HepG2 (cell line): ENCODE measurements at regions not wholly inside any gene's neighbourhood (a gene's known extent, or its start where the extent isn't known, plus 50 kb on each side); places are given as distances from the start of the nearest gene placed in this dataset.

Source experiments
- ATAC-seq: fragments of 200-7000 bp; cut with Tn5 transposase; 3 replicates; pipeline ENCODE4 v1.9.1; 2020; ENCODE audit warnings: mild to moderate bottlenecking, moderate library complexity
- BruUV-seq: library from RNA; stranded (reverse); fragments of 400-500 nt; replicated peaks from 2 replicates; lab custom pipeline; 2021; lab: Mats Ljungman, UMichigan
- CTCF ChIA-PET: fragments of 300-600 bp; formaldehyde crosslinking; extraction: SDS; loops from one replicate; lab custom pipeline; 2021; ENCODE audit warnings: low total read pairs, inconsistent platforms, low intra/inter-chr PET ratio; lab: Yijun Ruan, JAX
- POLR2A ChIA-PET: fragments of 350-600 bp; sonication (Branson Sonifier 250); formaldehyde crosslinking; loops from one replicate; lab custom pipeline; 2020; ENCODE audit warnings: antibody characterized with exemption, inconsistent platforms; lab: Yijun Ruan, JAX
- DNase-seq: peaks from one replicate; pipeline ENCODE4 v3.0.0-alpha.2; 2015; ENCODE audit warnings: low spot score
- FAIRE-seq: peaks from 3 replicates; lab custom pipeline; 2011; peaks lifted over from hg19 to GRCh38; lab: Jason Lieb, UNC
- H2AFZ ChIP-seq: one replicate; pipeline ENCODE4 v1.6.1; 2011; ENCODE audit warnings: low read length, inconsistent platforms
- H3K27ac ChIP-seq: fragments of 300-600 bp; 3 replicates; pipeline ENCODE4 v1.8.0; 2011; ENCODE audit warnings: mixed run types, mild to moderate bottlenecking, mixed read lengths, low read length, inconsistent platforms; ENCODE audit not compliant: insufficient read depth; ENCODE audit errors: extremely low read length
- H3K27me3 ChIP-seq, 2 experiments: fragments of 200-600 bp in 1 of 2; 2 replicates in 1 of 2; 3 replicates in 1 of 2; pipeline versions ENCODE4 v1.6.0 to v1.8.0; 2011; ENCODE audit warnings: low read length in 2 of 2, mild to moderate bottlenecking in 2 of 2, moderate library complexity in 2 of 2, inconsistent platforms in 1 of 2; ENCODE audit not compliant: insufficient read depth in 2 of 2, control insufficient read depth in 1 of 2
- H3K36me3 ChIP-seq, 2 experiments: fragments of 200-600 bp in 1 of 2; replicated peaks in 1 of 2; 2 replicates in 1 of 2; 3 replicates in 1 of 2; pipeline versions ENCODE4 v1.5.1 to v1.8.0; 2011; ENCODE audit warnings: low read length in 2 of 2, inconsistent platforms in 1 of 2; ENCODE audit not compliant: insufficient read depth in 2 of 2, control insufficient read depth in 1 of 2
- H3K4me1 ChIP-seq: 2 replicates; pipeline ENCODE4 v1.5.1; 2012; ENCODE audit warnings: low read length, inconsistent platforms; ENCODE audit not compliant: insufficient read depth
- H3K4me2 ChIP-seq: 2 replicates; pipeline ENCODE4 v1.6.0; 2011; ENCODE audit warnings: low read depth, low read length, inconsistent platforms
- H3K4me3 ChIP-seq, 3 experiments: fragments of 200-600 bp in 1 of 3; sonication (generic), shearing (Covaris generic) in 1 of 3; replicated peaks in 1 of 3; 2 replicates each; pipeline ENCODE4 v1.5.1; 2011 to 2016; ENCODE audit warnings: low read length in 3 of 3, inconsistent platforms in 2 of 3, low read depth in 2 of 3, mild to moderate bottlenecking in 2 of 3, control low read depth in 1 of 3, mixed read lengths in 1 of 3; ENCODE audit not compliant: insufficient read depth in 1 of 3
- H3K79me2 ChIP-seq: one replicate; pipeline ENCODE4 v1.6.1; 2011; ENCODE audit warnings: low read length, inconsistent platforms; ENCODE audit not compliant: insufficient read depth
- H3K9ac ChIP-seq: 2 replicates; pipeline ENCODE4 v1.6.0; 2011; ENCODE audit warnings: mild to moderate bottlenecking, low read depth, low read length, inconsistent platforms; ENCODE audit not compliant: insufficient read depth
- H3K9me3 ChIP-seq: 2 replicates; pipeline ENCODE4 v1.5.1; 2012; ENCODE audit warnings: mild to moderate bottlenecking, low read length
- H4K20me1 ChIP-seq: 2 replicates; pipeline ENCODE4 v1.6.0; 2011; ENCODE audit warnings: inconsistent platforms, mild to moderate bottlenecking, low read length, moderate library complexity; ENCODE audit not compliant: insufficient read depth
- CHD4 ChIP-seq: fragments of 200-600 bp; sonication (generic); IDR thresholded peaks from 2 replicates; pipeline ENCODE4 v1.7.0; 2017; ENCODE audit warnings: mild to moderate bottlenecking, low read length, borderline replicate concordance
- EHMT2 ChIP-seq: fragments of 200-600 bp; sonication (generic); IDR thresholded peaks from 2 replicates; pipeline ENCODE4 v1.7.0; 2017; ENCODE audit warnings: antibody characterized with exemption, low read depth, low read length, borderline replicate concordance
- HNF1B ChIP-seq: sonication (generic); formaldehyde crosslinking; IDR thresholded peaks from 2 replicates; pipeline ENCODE4 v1.5.1; 2020; ENCODE audit warnings: mild to moderate bottlenecking, moderate library complexity, missing genetic modification reagents
- MYNN ChIP-seq: sonication (generic); formaldehyde crosslinking; IDR thresholded peaks from 2 replicates; pipeline ENCODE4 v1.4.0; 2020; ENCODE audit warnings: mild to moderate bottlenecking, low read depth, missing genetic modification reagents
- NFATC3 ChIP-seq: sonication (generic); formaldehyde crosslinking; IDR thresholded peaks from 2 replicates; pipeline ENCODE4 v1.5.1; 2020; ENCODE audit warnings: mild to moderate bottlenecking, missing genetic modification reagents
- PBX3 ChIP-seq: sonication (generic); formaldehyde crosslinking; IDR thresholded peaks from 2 replicates; pipeline ENCODE4 v1.8.1; 2023; ENCODE audit warnings: missing genetic modification reagents, inconsistent platforms, borderline replicate concordance
- SETDB1 ChIP-seq: sonication (generic); formaldehyde crosslinking; IDR thresholded peaks from 2 replicates; pipeline ENCODE4 v1.5.1; 2020; ENCODE audit warnings: missing genetic modification reagents, mild to moderate bottlenecking, borderline replicate concordance
- TCF12 ChIP-seq, 2 experiments: fragments of 450-650 bp in 1 of 2; sonication (generic) in 1 of 2; formaldehyde crosslinking in 1 of 2; IDR thresholded peaks; 2 replicates each; pipeline versions ENCODE4 v1.6.1 to v1.8.0; 2017 to 2022; ENCODE audit warnings: antibody characterized with exemption in 1 of 2, mild to moderate bottlenecking in 1 of 2, missing genetic modification reagents in 1 of 2, moderate library complexity in 1 of 2
- ZFP90 ChIP-seq: sonication (generic); formaldehyde crosslinking; IDR thresholded peaks from 2 replicates; pipeline ENCODE4 v1.8.0; 2022; ENCODE audit warnings: missing genetic modification reagents, mild to moderate bottlenecking, inconsistent platforms, borderline replicate concordance
- ZFX ChIP-seq: sonication (generic); formaldehyde crosslinking; IDR thresholded peaks from 2 replicates; pipeline ENCODE4 v1.4.0; 2020; ENCODE audit warnings: mild to moderate bottlenecking, low read depth, missing genetic modification reagents, moderate library complexity
- ZGPAT ChIP-seq: IDR thresholded peaks from 2 replicates; pipeline ENCODE4 v1.6.1; 2016; ENCODE audit warnings: mild to moderate bottlenecking
- ZNF280B ChIP-seq: sonication (generic); formaldehyde crosslinking; IDR thresholded peaks from 2 replicates; pipeline ENCODE4 v1.5.0; 2020; ENCODE audit warnings: missing genetic modification reagents, mild to moderate bottlenecking, borderline replicate concordance
- ZNF362 ChIP-seq: sonication (generic); formaldehyde crosslinking; IDR thresholded peaks from 2 replicates; pipeline ENCODE4 v1.4.0; 2020; ENCODE audit warnings: missing genetic modification reagents, mild to moderate bottlenecking, borderline replicate concordance
- ZNF547 ChIP-seq: sonication (generic); formaldehyde crosslinking; IDR thresholded peaks from 2 replicates; pipeline ENCODE4 v1.5.1; 2020; ENCODE audit warnings: mild to moderate bottlenecking, missing genetic modification reagents
- ZNF678 ChIP-seq: sonication (generic); formaldehyde crosslinking; IDR thresholded peaks from 2 replicates; pipeline ENCODE4 v1.4.0; 2020; ENCODE audit warnings: mild to moderate bottlenecking, missing genetic modification reagents
- WGBS: methylation state at CpG from one replicate; pipeline ENCODE4 v1.1.6; 2017; ENCODE audit warnings: low lambda C conversion rate; 5-methylcytosine and 5-hydroxymethylcytosine counted together
- in situ Hi-C: cut with HindIII; loops from 2 replicates; pipeline ENCODE4 v1.10.0; 2017; ENCODE audit warnings: low pct_unique_long_range_greater_than_20kb; ENCODE audit not compliant: extremely low pct_ligation_motif_present
- intact Hi-C: fragments of 100-400 bp; cut with micrococcal nuclease; formaldehyde crosslinking; loops from one replicate; pipeline ENCODE4 v1.10.0; 2022; ENCODE audit not compliant: unreplicated experiment

GRCh38 chr5:2472670-2473069 is 278.8 kb downstream of the IRX2 start (continued):
- TF ChIP-seq ZNF280B (CRISPR knock-in tag) (no peak), MYNN (CRISPR knock-in tag) (no peak)

- no CpG with 5 or more reads among the region's 3 CpGs for WGBS
- BruUV-seq = no TSS peak
- no peak for TF ChIP-seq TCF12 (IDR thresholded peaks at IDR 0.05)
- TF ChIP-seq TCF12 (CRISPR knock-in tag; IDR thresholded peaks at IDR 0.05) = no peak
- TF ChIP-seq HNF1B (CRISPR knock-in tag) = no peak
- TF ChIP-seq CHD4 = no peak
- no peak for TF ChIP-seq ZNF362 (CRISPR knock-in tag)
- TF ChIP-seq ZFP90 (CRISPR knock-in tag) = no peak
- no peak for TF ChIP-seq ZNF547
- TF ChIP-seq ZFX = no peak
- no peak for TF ChIP-seq ZNF678 (CRISPR knock-in tag)
- TF ChIP-seq NFATC3 = no peak
- no peak for TF ChIP-seq SETDB1 (CRISPR knock-in tag)
- no peak for TF ChIP-seq PBX3
- no peak for TF ChIP-seq ZGPAT (CRISPR knock-in tag)
- no peak for TF ChIP-seq EHMT2
Observed at GRCh38 chr5:2471152-2471879, 280.2 kb downstream of the IRX2 start.

More at GRCh38 chr5:2471152-2471879, 280.2 kb downstream of the IRX2 start:
- Histone ChIP-seq H3K4me2 (no peak overlapping the region), H2AFZ (no peak overlapping the region), H4K20me1 (no peaks in the 10 kb centered on the region), H3K79me2 (no peaks in the 10 kb centered on the region), H3K4me3 (no peak overlapping the region), H3K27me3 (peaks cover 0 to 14% of the 10 kb centered on the region in 2 experiments; a peak in 2 of 5 replicates), H3K36me3 (no peaks in the 10 kb centered on the region), H3K27ac (no peak overlapping the region), H3K4me1 (no peaks in the 10 kb centered on the region), H3K9me3 (no peaks in the 10 kb centered on the region), H3K9ac (no peak overlapping the region)
- FAIRE-seq (no peak), DNase-seq (no peak), ATAC-seq (no peak)
- ChIA-PET CTCF (no interaction called here), POLR2A (no interaction called here)
- in situ Hi-C loops (no loop called here), intact Hi-C loops (no loop called here)
